ENCODE measurements at regions not wholly inside any gene's neighbourhood (a gene's known extent, or its start where the extent isn't known, plus 50 kb on each side); places are given as distances from the start of the nearest gene placed in this dataset.

DNA sequence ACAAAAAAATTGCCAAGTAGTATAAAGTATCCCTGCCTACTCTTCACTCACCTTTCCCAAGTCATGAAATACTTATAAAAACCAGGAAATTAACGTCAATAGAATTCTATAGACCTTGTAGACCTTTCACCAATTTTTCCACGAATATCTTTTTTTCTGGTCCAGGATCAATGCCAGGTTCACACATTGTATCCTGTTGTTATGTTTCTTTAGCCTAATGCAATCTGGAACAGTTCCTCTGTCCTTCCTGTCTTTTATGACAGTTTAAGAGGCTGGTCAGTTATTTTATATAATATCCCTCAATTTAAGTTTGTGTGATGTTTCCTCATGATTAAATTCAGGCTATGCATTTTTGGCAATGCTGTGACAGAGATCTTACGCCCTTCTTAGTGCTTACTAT, 63.2 kb upstream of the MAGI1 start:
- TF ChIP-seq EZH2 (IDR thresholded peaks at IDR 0.05; ENCODE audit: low read depth, unreplicated experiment) (no peak), POLR2AphosphoS5 (IDR thresholded peaks at IDR 0.05; ENCODE audit: low read depth) (no peak), EZH2phosphoT487 (IDR thresholded peaks at IDR 0.05; ENCODE audit: unreplicated experiment) (no peak), CREB1 (CRISPR knock-in tag; IDR thresholded peaks at IDR 0.05; ENCODE audit: low read depth) (no peak), JUNB (IDR thresholded peaks at IDR 0.05; ENCODE audit: unreplicated experiment) (no peak)
- TF ChIP-seq, protein P1, sequence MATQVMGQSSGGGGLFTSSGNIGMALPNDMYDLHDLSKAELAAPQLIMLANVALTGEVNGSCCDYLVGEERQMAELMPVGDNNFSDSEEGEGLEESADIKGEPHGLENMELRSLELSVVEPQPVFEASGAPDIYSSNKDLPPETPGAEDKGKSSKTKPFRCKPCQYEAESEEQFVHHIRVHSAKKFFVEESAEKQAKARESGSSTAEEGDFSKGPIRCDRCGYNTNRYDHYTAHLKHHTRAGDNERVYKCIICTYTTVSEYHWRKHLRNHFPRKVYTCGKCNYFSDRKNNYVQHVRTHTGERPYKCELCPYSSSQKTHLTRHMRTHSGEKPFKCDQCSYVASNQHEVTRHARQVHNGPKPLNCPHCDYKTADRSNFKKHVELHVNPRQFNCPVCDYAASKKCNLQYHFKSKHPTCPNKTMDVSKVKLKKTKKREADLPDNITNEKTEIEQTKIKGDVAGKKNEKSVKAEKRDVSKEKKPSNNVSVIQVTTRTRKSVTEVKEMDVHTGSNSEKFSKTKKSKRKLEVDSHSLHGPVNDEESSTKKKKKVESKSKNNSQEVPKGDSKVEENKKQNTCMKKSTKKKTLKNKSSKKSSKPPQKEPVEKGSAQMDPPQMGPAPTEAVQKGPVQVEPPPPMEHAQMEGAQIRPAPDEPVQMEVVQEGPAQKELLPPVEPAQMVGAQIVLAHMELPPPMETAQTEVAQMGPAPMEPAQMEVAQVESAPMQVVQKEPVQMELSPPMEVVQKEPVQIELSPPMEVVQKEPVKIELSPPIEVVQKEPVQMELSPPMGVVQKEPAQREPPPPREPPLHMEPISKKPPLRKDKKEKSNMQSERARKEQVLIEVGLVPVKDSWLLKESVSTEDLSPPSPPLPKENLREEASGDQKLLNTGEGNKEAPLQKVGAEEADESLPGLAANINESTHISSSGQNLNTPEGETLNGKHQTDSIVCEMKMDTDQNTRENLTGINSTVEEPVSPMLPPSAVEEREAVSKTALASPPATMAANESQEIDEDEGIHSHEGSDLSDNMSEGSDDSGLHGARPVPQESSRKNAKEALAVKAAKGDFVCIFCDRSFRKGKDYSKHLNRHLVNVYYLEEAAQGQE (IDR thresholded peaks at IDR 0.05; ENCODE audit: unreplicated experiment) = no peak
- TF ChIP-seq, protein P2, sequence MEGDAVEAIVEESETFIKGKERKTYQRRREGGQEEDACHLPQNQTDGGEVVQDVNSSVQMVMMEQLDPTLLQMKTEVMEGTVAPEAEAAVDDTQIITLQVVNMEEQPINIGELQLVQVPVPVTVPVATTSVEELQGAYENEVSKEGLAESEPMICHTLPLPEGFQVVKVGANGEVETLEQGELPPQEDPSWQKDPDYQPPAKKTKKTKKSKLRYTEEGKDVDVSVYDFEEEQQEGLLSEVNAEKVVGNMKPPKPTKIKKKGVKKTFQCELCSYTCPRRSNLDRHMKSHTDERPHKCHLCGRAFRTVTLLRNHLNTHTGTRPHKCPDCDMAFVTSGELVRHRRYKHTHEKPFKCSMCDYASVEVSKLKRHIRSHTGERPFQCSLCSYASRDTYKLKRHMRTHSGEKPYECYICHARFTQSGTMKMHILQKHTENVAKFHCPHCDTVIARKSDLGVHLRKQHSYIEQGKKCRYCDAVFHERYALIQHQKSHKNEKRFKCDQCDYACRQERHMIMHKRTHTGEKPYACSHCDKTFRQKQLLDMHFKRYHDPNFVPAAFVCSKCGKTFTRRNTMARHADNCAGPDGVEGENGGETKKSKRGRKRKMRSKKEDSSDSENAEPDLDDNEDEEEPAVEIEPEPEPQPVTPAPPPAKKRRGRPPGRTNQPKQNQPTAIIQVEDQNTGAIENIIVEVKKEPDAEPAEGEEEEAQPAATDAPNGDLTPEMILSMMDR (conservative IDR thresholded peaks at IDR 0.05; ENCODE audit: low read depth in 2 of 2) = no peak

All from GM23338 (cell line).